ENCODE measurements at regions not wholly inside any gene's neighbourhood (a gene's known extent, or its start where the extent isn't known, plus 50 kb on each side); places are given as distances from the start of the nearest gene placed in this dataset.

DNA sequence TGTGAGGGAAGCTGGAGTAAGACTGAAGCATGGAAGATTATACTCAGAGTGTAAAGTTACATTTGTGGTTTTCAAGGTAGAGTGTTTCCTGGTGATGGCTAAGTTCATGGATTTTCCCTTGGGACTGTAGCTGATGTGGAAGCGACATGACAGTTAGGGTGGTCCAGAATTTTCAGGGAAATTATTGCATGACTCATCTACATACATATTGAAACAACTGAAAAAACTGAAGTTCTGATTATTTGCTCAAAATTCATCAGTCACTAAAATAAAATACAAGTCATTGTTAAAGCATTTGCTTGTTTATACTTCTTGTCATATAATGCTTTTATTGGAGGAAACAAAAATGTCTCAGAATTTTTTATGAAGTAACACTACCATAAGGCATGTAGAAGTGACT is 700.0 kb downstream of the RFPL4B start:
- TF ChIP-seq, protein P1, sequence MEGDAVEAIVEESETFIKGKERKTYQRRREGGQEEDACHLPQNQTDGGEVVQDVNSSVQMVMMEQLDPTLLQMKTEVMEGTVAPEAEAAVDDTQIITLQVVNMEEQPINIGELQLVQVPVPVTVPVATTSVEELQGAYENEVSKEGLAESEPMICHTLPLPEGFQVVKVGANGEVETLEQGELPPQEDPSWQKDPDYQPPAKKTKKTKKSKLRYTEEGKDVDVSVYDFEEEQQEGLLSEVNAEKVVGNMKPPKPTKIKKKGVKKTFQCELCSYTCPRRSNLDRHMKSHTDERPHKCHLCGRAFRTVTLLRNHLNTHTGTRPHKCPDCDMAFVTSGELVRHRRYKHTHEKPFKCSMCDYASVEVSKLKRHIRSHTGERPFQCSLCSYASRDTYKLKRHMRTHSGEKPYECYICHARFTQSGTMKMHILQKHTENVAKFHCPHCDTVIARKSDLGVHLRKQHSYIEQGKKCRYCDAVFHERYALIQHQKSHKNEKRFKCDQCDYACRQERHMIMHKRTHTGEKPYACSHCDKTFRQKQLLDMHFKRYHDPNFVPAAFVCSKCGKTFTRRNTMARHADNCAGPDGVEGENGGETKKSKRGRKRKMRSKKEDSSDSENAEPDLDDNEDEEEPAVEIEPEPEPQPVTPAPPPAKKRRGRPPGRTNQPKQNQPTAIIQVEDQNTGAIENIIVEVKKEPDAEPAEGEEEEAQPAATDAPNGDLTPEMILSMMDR (IDR thresholded peaks at IDR 0.05; ENCODE audit: low read length): no peak
- no peak for TF ChIP-seq EZH2 (optimal IDR thresholded peaks at IDR 0.05; ENCODE audit: low read depth, low read length)
- no peak for TF ChIP-seq EZH2phosphoT487 (IDR thresholded peaks at IDR 0.05; ENCODE audit: low read length)

Data from MM.1S (cell line).